ENCODE measurements at regions not wholly inside any gene's neighbourhood (a gene's known extent, or its start where the extent isn't known, plus 50 kb on each side); places are given as distances from the start of the nearest gene placed in this dataset.

GRCh38 chr11:109806205-109806604 lies 287.0 kb upstream of the ZC3H12C start:
- TF ChIP-seq, protein P1, sequence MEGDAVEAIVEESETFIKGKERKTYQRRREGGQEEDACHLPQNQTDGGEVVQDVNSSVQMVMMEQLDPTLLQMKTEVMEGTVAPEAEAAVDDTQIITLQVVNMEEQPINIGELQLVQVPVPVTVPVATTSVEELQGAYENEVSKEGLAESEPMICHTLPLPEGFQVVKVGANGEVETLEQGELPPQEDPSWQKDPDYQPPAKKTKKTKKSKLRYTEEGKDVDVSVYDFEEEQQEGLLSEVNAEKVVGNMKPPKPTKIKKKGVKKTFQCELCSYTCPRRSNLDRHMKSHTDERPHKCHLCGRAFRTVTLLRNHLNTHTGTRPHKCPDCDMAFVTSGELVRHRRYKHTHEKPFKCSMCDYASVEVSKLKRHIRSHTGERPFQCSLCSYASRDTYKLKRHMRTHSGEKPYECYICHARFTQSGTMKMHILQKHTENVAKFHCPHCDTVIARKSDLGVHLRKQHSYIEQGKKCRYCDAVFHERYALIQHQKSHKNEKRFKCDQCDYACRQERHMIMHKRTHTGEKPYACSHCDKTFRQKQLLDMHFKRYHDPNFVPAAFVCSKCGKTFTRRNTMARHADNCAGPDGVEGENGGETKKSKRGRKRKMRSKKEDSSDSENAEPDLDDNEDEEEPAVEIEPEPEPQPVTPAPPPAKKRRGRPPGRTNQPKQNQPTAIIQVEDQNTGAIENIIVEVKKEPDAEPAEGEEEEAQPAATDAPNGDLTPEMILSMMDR (IDR thresholded peaks at IDR 0.05), result no peak
- TF ChIP-seq POLR2A (IDR thresholded peaks at IDR 0.05) (no peak), EP300 (IDR thresholded peaks at IDR 0.05) (no peak)

All from ovary (tissue), 3 donors.